ENCODE measurements at regions not wholly inside any gene's neighbourhood (a gene's known extent, or its start where the extent isn't known, plus 50 kb on each side); places are given as distances from the start of the nearest gene placed in this dataset.

DNA sequence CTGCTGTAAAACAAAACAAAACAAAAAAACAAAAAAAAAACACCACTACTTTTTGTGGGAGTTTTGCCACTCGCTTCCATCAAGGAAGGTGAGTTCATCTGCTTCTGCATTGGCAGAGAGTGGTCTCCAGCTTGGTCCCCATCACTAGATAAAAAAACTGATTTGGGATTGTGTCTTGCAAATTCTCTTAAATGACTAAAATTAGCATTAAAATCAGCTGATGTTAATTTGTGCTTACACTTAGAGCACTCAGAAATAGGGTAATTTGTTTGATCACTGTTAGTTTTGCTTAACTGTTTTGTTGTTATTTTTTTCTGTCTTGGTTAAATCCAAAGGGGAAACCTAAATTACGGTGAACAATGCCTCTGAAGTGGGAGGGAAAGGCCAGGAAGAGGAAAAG is 1048.0 kb downstream of the LRFN5 start:
- no peak for TF ChIP-seq CTCF (IDR thresholded peaks at IDR 0.05)
- DNase-seq (ENCODE audit: low spot score), result no peak
- Histone ChIP-seq H3K9me3 (no peaks in the 10 kb centered on the region), H3K4me3 (no peak overlapping the region), H3K27me3 (replicated peaks; ENCODE audit: insufficient read depth) (no peaks in the 10 kb centered on the region), H3K27ac (no peak overlapping the region), H3K36me3 (no peaks in the 10 kb centered on the region), H3K4me1 (ENCODE audit: control insufficient read depth in 1 of 2, low read depth in 2 of 2) (no peaks in the 10 kb centered on the region)
- ATAC-seq (ENCODE audit: insufficient number of reproducible peaks, low FRiP score, low read depth), result no peak

DNA sequence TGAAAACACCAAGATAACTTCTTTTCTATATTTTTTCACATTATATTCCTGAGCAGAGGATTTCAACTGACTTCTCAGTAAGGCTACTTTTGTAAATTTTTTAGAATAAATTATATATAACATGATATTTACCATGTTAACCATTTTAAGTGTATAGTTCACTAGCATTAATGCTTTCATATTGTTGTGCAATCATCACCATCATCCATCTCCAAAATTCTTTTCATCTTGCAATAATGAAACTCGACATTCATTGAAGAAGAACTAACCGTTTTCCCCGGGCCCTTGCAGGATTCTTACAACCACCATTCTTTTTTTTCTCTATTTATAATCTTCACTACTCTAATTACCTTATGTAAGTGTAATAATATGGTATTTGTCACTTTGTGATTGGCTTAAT is 1036.1 kb downstream of the LRFN5 start:
- no peak for TF ChIP-seq CTCF (IDR thresholded peaks at IDR 0.05)
- no peak for ATAC-seq (ENCODE audit: insufficient number of reproducible peaks, low FRiP score, low read depth)
- H3K9me3 ChIP-seq, result no peaks in the 10 kb centered on the region

GRCh38 chr14:42633504-42634095 is 1026.9 kb downstream of the LRFN5 start:
- DNase-seq (ENCODE audit: low spot score) (no peak), ATAC-seq (ENCODE audit: insufficient number of reproducible peaks, low FRiP score, low read depth) (no peak)
- Histone ChIP-seq H3K36me3 (no peaks in the 10 kb centered on the region), H3K4me1 (ENCODE audit: control insufficient read depth in 1 of 2, low read depth in 2 of 2) (no peaks in the 10 kb centered on the region), H3K27ac (no peak overlapping the region), H3K9me3 (no peaks in the 10 kb centered on the region), H3K27me3 (replicated peaks; ENCODE audit: insufficient read depth) (no peaks in the 10 kb centered on the region), H3K4me3 (no peak overlapping the region)
- no peak for TF ChIP-seq CTCF (IDR thresholded peaks at IDR 0.05)

More for the DNA sequence above, 1036.1 kb downstream of the LRFN5 start:
- H3K4me1 ChIP-seq (ENCODE audit: control insufficient read depth in 1 of 2, low read depth in 2 of 2), result no peaks in the 10 kb centered on the region
- no peaks in the 10 kb centered on the region for H3K27me3 ChIP-seq (replicated peaks; ENCODE audit: insufficient read depth)
- H3K36me3 ChIP-seq, result no peaks in the 10 kb centered on the region
- no peak overlapping the region for H3K27ac ChIP-seq
- no peak overlapping the region for H3K4me3 ChIP-seq
- no peak for DNase-seq (ENCODE audit: low spot score)

GRCh38 chr14:42629553-42629952 is 1022.9 kb downstream of the LRFN5 start:
- no peak for ATAC-seq (ENCODE audit: insufficient number of reproducible peaks, low FRiP score, low read depth)
- Histone ChIP-seq H3K27ac (no peak overlapping the region), H3K36me3 (no peaks in the 10 kb centered on the region), H3K4me3 (no peak overlapping the region), H3K27me3 (replicated peaks; ENCODE audit: insufficient read depth) (no peaks in the 10 kb centered on the region), H3K9me3 (no peaks in the 10 kb centered on the region), H3K4me1 (ENCODE audit: control insufficient read depth in 1 of 2, low read depth in 2 of 2) (no peaks in the 10 kb centered on the region)
- TF ChIP-seq CTCF (IDR thresholded peaks at IDR 0.05), result no peak
- DNase-seq (ENCODE audit: low spot score), result no peak

DNA sequence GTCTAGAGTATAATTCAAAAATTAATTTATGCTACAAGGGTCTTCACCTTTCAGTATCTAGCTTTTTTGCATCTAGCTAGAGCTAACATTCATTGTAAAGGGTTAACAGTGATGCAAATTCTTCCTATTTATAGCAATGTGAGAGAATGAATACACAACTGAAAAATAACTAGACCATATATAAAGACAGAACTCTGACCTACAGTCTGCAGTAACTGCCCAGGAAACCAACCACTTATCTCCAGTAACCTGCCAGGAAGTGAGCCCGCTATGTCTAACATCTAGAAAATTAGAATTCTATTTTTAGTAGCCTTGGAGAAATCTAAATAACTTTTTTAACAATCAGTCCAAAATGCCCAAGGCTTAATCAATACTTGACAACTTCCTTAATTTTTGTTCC is 1021.9 kb downstream of the LRFN5 start:
- Histone ChIP-seq H3K27me3 (replicated peaks; ENCODE audit: insufficient read depth) (no peaks in the 10 kb centered on the region), H3K4me1 (ENCODE audit: control insufficient read depth in 1 of 2, low read depth in 2 of 2) (no peaks in the 10 kb centered on the region), H3K36me3 (no peaks in the 10 kb centered on the region), H3K4me3 (no peak overlapping the region), H3K9me3 (no peaks in the 10 kb centered on the region), H3K27ac (no peak overlapping the region)
- DNase-seq (ENCODE audit: low spot score) (no peak), ATAC-seq (ENCODE audit: insufficient number of reproducible peaks, low FRiP score, low read depth) (no peak)
- no peak for TF ChIP-seq CTCF (IDR thresholded peaks at IDR 0.05)

Measured in thoracic aorta (tissue), 2 donors.